ENCODE measurements at regions not wholly inside any gene's neighbourhood (a gene's known extent, or its start where the extent isn't known, plus 50 kb on each side); places are given as distances from the start of the nearest gene placed in this dataset.

GRCh38 chr7:42491106-42491505 is 254.1 kb upstream of the GLI3 start:
- Histone ChIP-seq H3K36me3 (ENCODE audit: control insufficient read depth, insufficient read depth, low read length) (no peaks in the 10 kb centered on the region), H3K27me3 (replicated peaks; ENCODE audit: control insufficient read depth, insufficient read depth, low read length) (no peaks in the 10 kb centered on the region), H3K4me3 (replicated peaks; ENCODE audit: low read depth, low read length) (no peak overlapping the region)
- TF ChIP-seq, protein P1, sequence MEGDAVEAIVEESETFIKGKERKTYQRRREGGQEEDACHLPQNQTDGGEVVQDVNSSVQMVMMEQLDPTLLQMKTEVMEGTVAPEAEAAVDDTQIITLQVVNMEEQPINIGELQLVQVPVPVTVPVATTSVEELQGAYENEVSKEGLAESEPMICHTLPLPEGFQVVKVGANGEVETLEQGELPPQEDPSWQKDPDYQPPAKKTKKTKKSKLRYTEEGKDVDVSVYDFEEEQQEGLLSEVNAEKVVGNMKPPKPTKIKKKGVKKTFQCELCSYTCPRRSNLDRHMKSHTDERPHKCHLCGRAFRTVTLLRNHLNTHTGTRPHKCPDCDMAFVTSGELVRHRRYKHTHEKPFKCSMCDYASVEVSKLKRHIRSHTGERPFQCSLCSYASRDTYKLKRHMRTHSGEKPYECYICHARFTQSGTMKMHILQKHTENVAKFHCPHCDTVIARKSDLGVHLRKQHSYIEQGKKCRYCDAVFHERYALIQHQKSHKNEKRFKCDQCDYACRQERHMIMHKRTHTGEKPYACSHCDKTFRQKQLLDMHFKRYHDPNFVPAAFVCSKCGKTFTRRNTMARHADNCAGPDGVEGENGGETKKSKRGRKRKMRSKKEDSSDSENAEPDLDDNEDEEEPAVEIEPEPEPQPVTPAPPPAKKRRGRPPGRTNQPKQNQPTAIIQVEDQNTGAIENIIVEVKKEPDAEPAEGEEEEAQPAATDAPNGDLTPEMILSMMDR (IDR thresholded peaks at IDR 0.05; ENCODE audit: insufficient read depth, low read length, poor library complexity, severe bottlenecking): no peak
- no peak for DNase-seq (ENCODE audit: extremely low read depth, insufficient read length)

DNA sequence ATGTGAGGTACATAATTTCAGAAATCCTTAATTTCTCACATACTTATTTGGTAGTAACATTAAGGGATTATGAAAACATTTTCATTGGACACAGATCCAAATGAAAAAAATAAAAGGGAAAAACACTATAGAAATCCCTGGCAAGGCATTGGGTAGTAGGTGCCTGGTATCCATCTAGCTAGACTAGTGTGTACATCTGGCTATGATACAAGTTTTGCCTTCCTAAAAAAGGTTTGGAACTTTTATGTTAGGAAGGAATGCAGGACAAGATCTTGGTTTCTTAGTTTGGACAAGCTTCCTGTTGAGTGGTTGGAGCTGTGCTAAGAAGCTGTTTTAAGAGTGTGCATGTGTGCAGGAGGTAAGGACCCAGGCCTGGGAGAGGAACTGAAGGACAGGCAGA is 252.3 kb upstream of the GLI3 start:
- H3K27me3 ChIP-seq (replicated peaks; ENCODE audit: control insufficient read depth, insufficient read depth, low read length): no peaks in the 10 kb centered on the region
- DNase-seq (ENCODE audit: extremely low read depth, insufficient read length): no peak
- H3K36me3 ChIP-seq (ENCODE audit: control insufficient read depth, insufficient read depth, low read length): no peaks in the 10 kb centered on the region
- TF ChIP-seq, protein P1 (IDR thresholded peaks at IDR 0.05; ENCODE audit: insufficient read depth, low read length, poor library complexity, severe bottlenecking): no peak
- no peak overlapping the region for H3K4me3 ChIP-seq (replicated peaks; ENCODE audit: low read depth, low read length)

GRCh38 chr7:42485301-42485766 is 248.3 kb upstream of the GLI3 start:
- TF ChIP-seq, protein P1 (IDR thresholded peaks at IDR 0.05; ENCODE audit: insufficient read depth, low read length, poor library complexity, severe bottlenecking): no peak
- H3K27me3 ChIP-seq (replicated peaks; ENCODE audit: control insufficient read depth, insufficient read depth, low read length): no peaks in the 10 kb centered on the region; the same call in 1 of the 2 replicates
- H3K4me3 ChIP-seq (replicated peaks; ENCODE audit: low read depth, low read length): no peak overlapping the region
- no peaks in the 10 kb centered on the region for H3K36me3 ChIP-seq (ENCODE audit: control insufficient read depth, insufficient read depth, low read length)
- no peak for DNase-seq (ENCODE audit: extremely low read depth, insufficient read length)

DNA sequence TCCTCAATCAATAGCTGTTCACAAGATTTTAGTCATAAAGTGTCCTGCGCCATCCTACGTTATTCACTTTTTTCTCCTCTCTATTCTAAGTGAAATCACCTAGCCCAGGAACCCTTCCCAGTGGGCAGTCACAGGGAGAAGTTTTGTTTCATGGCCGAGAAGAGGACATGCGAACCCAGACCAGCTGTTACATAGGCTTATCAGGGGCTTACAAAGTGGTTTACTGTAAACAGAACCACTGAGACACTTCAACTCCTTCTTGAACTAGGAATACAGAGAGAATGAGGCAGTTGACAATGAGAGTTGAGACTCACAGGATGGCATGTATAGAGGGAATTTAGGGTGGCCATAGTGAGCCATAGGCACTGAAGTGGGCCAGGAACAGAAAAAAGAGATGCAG is 246.9 kb upstream of the GLI3 start:
- Histone ChIP-seq H3K4me3 (replicated peaks; ENCODE audit: low read depth, low read length) (no peak overlapping the region), H3K36me3 (ENCODE audit: control insufficient read depth, insufficient read depth, low read length) (no peaks in the 10 kb centered on the region), H3K27me3 (replicated peaks; ENCODE audit: control insufficient read depth, insufficient read depth, low read length) (no peaks in the 10 kb centered on the region; the same call in 1 of the 2 replicates)
- TF ChIP-seq, protein P1 (IDR thresholded peaks at IDR 0.05; ENCODE audit: insufficient read depth, low read length, poor library complexity, severe bottlenecking): no peak
- DNase-seq (ENCODE audit: extremely low read depth, insufficient read length): no peak

GRCh38 chr7:42479816-42480633 is 243.0 kb upstream of the GLI3 start:
- H3K27me3 ChIP-seq (replicated peaks; ENCODE audit: control insufficient read depth, insufficient read depth, low read length): no peaks in the 10 kb centered on the region; the same call in 1 of the 2 replicates
- DNase-seq (ENCODE audit: extremely low read depth, insufficient read length): no peak
- no peaks in the 10 kb centered on the region for H3K36me3 ChIP-seq (ENCODE audit: control insufficient read depth, insufficient read depth, low read length)
- no peak overlapping the region for H3K4me3 ChIP-seq (replicated peaks; ENCODE audit: low read depth, low read length)
- TF ChIP-seq, protein P1 (IDR thresholded peaks at IDR 0.05; ENCODE audit: insufficient read depth, low read length, poor library complexity, severe bottlenecking): no peak
